ENCODE measurements at regions not wholly inside any gene's neighbourhood (a gene's known extent, or its start where the extent isn't known, plus 50 kb on each side); places are given as distances from the start of the nearest gene placed in this dataset.

DNA sequence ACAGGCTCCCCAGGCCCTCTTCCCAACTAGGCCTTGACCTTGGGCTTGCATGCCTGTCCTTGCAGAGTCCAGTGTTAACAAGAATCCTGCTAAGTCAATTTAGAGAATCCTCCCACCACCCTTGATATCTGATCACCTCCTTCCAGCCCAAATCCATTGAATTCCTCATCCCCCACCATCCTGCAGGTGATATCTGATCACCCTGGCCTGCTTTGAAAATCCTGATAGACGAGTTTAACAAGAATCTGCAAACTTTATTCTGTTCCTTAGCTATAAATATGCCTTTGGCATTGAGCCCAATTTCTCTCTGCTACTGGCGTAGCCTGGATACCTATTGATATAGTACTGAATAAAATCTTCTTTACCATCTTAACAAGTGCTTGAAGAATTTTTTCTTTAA lies 125.5 kb downstream of the DIRAS2 start:
- TF ChIP-seq EZH2 (IDR thresholded peaks at IDR 0.05; ENCODE audit: low read depth, unreplicated experiment) (no peak), POLR2AphosphoS5 (IDR thresholded peaks at IDR 0.05; ENCODE audit: low read depth) (no peak), NANOG (IDR thresholded peaks at IDR 0.05; ENCODE audit: borderline replicate concordance) (no peak)

All from GM23338 (cell line).